ENCODE measurements at regions not wholly inside any gene's neighbourhood (a gene's known extent, or its start where the extent isn't known, plus 50 kb on each side); places are given as distances from the start of the nearest gene placed in this dataset.

DNA sequence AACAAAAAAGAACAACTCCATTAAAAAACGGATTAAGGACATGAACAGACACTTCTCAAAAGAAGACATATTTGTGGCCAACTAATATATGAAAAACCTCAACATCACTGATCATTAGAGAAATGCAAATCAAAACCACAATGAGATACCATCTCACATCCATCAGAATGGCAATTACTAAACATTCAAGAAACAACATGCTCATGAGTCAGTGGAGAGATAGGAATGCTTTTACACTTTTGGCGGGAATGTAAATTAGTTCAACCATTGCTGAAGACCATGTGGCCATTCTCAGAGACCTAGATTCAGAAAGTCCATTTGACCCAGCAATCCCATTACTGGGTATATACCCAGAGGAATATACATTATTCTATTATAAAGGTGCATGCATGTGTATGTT lies 1442.6 kb upstream of the B3GALT2 start:
- Histone ChIP-seq H3K9ac (replicated peaks; ENCODE audit: extremely low read depth, insufficient read depth, low read length) (no peak overlapping the region), H3K4me2 (ENCODE audit: insufficient read depth, low read length) (no peak overlapping the region), H4K20me1 (replicated peaks; ENCODE audit: control insufficient read depth, extremely low read depth, insufficient read depth, low read length) (no peaks in the 10 kb centered on the region), H3K79me2 (ENCODE audit: control insufficient read depth, insufficient read depth, low read length) (no peaks in the 10 kb centered on the region), H3K4me1 (ENCODE audit: control insufficient read depth, extremely low read depth, insufficient read depth, low read length) (no peaks in the 10 kb centered on the region), H3K9me1 (replicated peaks; ENCODE audit: control insufficient read depth, extremely low read depth, insufficient read depth, low read length) (no peaks in the 10 kb centered on the region), H3K4me3 (replicated peaks in 1 of 3; ENCODE audit: insufficient read depth in 1 of 3, low read depth in 1 of 3, low read length in 3 of 3) (no peak overlapping the region), H3K27ac (ENCODE audit: insufficient read depth, low read depth, low read length) (no peak overlapping the region), H3K9me3 (replicated peaks; ENCODE audit: control insufficient read depth, insufficient read depth, low read length) (no peaks in the 10 kb centered on the region), H3K36me3 (ENCODE audit: control insufficient read depth in 2 of 2, extremely low read depth in 1 of 2, insufficient read depth in 2 of 2, low read length in 2 of 2) (no peaks in the 10 kb centered on the region), H2AFZ (ENCODE audit: low read depth, low read length) (no peak overlapping the region), H3K27me3 (ENCODE audit: control insufficient read depth in 2 of 2, insufficient read depth in 2 of 2, low read length in 2 of 2) (no peaks in the 10 kb centered on the region)
- dilution Hi-C loops (cut with MboI; ENCODE audit: extremely low pct_ligation_motif_present, low sequenced_read_pairs) (no loop called here), intact Hi-C loops (cut with micrococcal nuclease) (no loop called here)
- FAIRE-seq (no peak), DNase-seq (ENCODE audit: low read depth, low spot score) (no peak)
- TF ChIP-seq FOS (IDR thresholded peaks at IDR 0.05; ENCODE audit: borderline replicate concordance, insufficient read depth, low read length) (no peak), POLR2AphosphoS5 (IDR thresholded peaks at IDR 0.05; ENCODE audit: insufficient read depth, low read depth, low read length) (no peak), MYC (IDR thresholded peaks at IDR 0.05; ENCODE audit: low read depth, low read length) (no peak), EZH2 (IDR thresholded peaks at IDR 0.05; ENCODE audit: borderline replicate concordance, low read depth, low read length, severe bottlenecking) (no peak), POLR2A (IDR thresholded peaks at IDR 0.05; ENCODE audit: low read depth, low read length) (no peak), JUN (IDR thresholded peaks at IDR 0.05; ENCODE audit: borderline replicate concordance, insufficient read depth, insufficient read length, low read depth) (no peak), GATA2 (IDR thresholded peaks at IDR 0.05; ENCODE audit: insufficient read depth, insufficient read length, low read depth, low read length) (no peak)
- TF ChIP-seq, protein P1, sequence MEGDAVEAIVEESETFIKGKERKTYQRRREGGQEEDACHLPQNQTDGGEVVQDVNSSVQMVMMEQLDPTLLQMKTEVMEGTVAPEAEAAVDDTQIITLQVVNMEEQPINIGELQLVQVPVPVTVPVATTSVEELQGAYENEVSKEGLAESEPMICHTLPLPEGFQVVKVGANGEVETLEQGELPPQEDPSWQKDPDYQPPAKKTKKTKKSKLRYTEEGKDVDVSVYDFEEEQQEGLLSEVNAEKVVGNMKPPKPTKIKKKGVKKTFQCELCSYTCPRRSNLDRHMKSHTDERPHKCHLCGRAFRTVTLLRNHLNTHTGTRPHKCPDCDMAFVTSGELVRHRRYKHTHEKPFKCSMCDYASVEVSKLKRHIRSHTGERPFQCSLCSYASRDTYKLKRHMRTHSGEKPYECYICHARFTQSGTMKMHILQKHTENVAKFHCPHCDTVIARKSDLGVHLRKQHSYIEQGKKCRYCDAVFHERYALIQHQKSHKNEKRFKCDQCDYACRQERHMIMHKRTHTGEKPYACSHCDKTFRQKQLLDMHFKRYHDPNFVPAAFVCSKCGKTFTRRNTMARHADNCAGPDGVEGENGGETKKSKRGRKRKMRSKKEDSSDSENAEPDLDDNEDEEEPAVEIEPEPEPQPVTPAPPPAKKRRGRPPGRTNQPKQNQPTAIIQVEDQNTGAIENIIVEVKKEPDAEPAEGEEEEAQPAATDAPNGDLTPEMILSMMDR (IDR thresholded peaks at IDR 0.05; ENCODE audit: extremely low read depth in 1 of 2, insufficient read depth in 1 of 2, low read depth in 1 of 2, low read length in 2 of 2): no peak
- TF ChIP-seq, protein P2, sequence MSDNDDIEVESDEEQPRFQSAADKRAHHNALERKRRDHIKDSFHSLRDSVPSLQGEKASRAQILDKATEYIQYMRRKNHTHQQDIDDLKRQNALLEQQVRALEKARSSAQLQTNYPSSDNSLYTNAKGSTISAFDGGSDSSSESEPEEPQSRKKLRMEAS (IDR thresholded peaks at IDR 0.05; ENCODE audit: insufficient read depth, insufficient read length): no peak
- no TSS peak for BruUV-seq (replicated peaks)
- POLR2A ChIA-PET: no interaction called here
- CTCF ChIA-PET: no interaction called here
